ENCODE measurements at regions not wholly inside any gene's neighbourhood (a gene's known extent, or its start where the extent isn't known, plus 50 kb on each side); places are given as distances from the start of the nearest gene placed in this dataset.

GRCh38 chr3:10759495-10759894, 56.5 kb upstream of the SLC6A11 start:
- no peak for DNase-seq (ENCODE audit: low spot score)

DNA sequence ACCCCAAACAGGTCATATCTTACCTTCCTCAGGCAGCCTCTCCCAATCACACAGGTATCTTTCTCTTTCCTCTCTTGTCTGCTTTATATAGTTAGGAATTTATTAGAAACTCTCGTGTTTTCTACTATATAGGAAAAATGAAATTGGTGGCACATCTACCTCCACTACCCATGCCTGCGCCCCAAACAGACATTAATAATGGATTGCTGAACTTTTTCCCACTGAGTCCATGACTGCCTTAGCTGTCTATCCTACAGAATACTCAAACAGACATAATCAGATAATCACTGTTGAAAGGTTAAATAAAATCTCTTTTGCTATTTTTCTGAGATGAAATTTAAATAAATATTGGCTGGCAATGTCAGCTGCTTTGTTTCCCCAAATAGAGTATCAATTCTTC, 55.8 kb upstream of the SLC6A11 start:
- DNase-seq (ENCODE audit: low spot score), result no peak

DNA sequence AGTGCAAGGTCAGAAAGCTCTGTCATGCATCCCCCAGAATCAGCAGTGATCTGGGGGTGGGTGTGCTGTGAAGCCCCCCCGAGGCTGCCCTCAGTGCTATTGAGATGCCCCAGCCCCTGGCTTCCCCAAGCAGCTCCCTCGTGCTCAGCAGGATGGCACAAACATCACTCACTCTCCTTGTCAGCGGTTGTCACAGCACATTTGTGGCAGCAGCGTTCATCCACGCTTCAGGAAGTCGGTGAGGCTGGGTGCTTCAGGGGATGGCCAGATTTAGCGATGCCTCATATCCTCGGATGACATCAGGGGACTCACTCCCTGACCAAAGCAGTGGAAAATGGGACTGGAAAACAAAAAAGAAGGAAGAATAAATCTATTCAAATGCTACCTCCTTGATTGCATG, 54.4 kb upstream of the SLC6A11 start:
- DNase-seq (ENCODE audit: low spot score), result no peak

GRCh38 chr3:10762116-10762515, 53.9 kb upstream of the SLC6A11 start:
- peak; percentile 20 for DNase-seq (ENCODE audit: low spot score)

DNA sequence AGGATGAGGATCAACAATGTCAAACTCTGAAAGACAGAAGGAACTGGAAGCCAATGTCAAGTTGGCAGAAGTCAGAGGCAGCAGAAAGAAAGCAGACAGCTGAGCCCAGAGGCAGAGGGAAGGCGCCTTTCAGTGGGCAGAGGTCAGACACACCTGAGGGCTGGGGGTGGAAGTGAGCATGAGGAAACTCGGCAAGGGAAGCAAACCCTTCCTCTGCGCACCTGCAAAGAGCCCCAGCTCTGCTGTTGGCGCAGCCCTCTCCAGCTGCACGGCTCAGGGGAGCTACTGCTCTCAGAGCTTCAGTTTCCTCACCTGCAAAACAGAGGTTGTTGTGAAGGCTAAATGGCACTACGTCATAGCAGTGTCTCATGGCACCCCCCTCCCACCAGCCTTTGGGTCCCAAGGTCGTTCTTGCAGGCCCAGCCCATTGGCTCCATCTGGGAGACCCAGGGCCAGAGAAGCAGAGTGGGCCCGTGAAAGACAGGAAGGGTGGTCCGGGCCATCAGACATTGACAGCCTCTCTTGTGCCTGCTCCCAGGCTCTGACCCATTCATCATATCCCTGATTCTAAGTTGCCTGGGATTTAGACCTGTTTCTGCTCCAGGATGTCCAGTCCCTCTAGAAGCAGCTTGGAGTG, 53.3 kb upstream of the SLC6A11 start:
- peak; percentile 64 for DNase-seq (ENCODE audit: low spot score)

DNA sequence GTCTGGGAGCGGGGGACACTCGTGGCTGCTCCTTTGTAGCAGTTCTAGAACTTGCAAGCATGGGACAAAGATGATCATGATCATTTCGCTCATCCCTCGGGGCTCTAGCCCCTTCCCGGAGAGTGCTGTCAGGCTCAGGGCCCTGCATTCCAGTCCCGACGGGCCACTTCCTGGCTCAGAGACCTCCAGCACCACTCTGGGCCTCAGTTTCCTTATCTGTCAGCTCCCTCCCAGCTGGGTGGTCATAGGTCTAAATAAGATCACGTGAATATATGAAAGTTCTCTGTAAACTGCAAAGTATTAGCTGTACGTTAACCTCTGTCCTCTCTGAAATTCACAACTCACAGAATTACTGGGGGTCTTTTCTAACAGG, 52.8 kb upstream of the SLC6A11 start:
- DNase-seq (ENCODE audit: low spot score), result no peak

- DNase-seq (ENCODE audit: low spot score), result peak; percentile 64
These were observed 52.2 kb upstream of the SLC6A11 start for GRCh38 chr3:10763817-10764258.

- peak; percentile 85 for DNase-seq (ENCODE audit: low spot score)
These were observed 51.6 kb upstream of the SLC6A11 start for GRCh38 chr3:10764259-10765051.

GRCh38 chr3:10766049-10766705, 49.9 kb upstream of the SLC6A11 start:
- DNase-seq (ENCODE audit: low spot score), result peak; percentile 45

Data from mesenteric fat pad (tissue), 1 donor.